GM12892 (cell line): ENCODE measurements at regions not wholly inside any gene's neighbourhood (a gene's known extent, or its start where the extent isn't known, plus 50 kb on each side); places are given as distances from the start of the nearest gene placed in this dataset.

Experiments
- POLR2AphosphoS5 ChIP-seq: IDR thresholded peaks from 2 replicates; pipeline ENCODE4 v1.6.1; 2011; ENCODE audit warnings: low read depth, low read length, control low read depth
- TAF1 ChIP-seq: IDR thresholded peaks from 2 replicates; pipeline ENCODE4 v1.6.1; 2011; ENCODE audit warnings: low read depth, mild to moderate bottlenecking, control low read depth, low read length, borderline replicate concordance

DNA sequence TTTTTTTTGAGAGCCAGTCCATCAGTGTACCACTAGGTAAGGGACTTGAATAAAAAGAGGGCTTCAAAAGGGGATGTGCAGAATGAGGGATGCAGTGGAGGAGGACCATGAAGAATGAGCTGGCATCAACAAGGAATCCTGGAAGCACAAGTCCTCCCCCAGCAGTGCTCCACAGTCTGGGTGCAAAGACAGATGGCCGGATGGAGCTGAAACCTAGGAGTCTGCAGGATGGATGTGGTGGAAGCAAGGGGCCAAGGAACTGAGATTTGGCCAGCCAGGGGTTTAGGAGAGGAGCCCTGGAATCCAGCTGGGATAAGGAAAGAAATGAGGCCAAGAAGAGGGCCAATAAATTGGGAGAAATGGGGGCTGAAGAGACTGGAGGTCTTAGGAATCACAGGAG lies 51.8 kb upstream of the RAB6C start:
- no peak for TF ChIP-seq TAF1
- no peak for TF ChIP-seq POLR2AphosphoS5
